ENCODE measurements at regions not wholly inside any gene's neighbourhood (a gene's known extent, or its start where the extent isn't known, plus 50 kb on each side); places are given as distances from the start of the nearest gene placed in this dataset.

DNA sequence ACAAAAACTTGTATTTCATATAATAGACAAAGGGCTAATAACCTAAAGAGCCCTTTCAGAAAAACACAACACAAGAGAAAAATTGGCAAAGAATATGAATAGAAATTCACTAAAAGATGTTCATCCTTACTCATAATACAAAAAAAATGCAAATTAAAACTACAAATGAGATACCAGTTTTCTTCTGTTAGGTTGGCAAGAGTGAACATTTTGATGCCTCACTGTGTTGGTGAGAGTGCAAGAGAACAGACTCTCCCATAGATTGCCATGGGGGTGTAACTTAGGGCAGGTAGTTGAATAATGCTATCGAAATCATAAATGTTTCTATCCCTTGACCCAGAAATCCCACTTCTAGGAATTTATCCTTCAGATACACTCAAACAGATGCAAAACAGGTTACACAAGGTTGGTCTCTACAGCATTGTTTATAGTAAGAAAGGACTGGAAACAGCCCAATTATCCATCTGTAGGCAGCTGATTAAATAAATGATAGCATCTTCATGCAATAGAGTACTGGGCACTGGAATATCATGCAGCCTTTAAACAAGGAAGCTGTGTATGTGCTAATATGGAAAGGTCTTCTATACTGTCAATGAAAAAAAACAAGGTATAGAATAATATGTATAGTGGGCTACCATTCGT, 146.3 kb downstream of the TLE3 start:
- Histone ChIP-seq H3K27ac (no peak overlapping the region), H3K36me3 (no peaks in the 10 kb centered on the region), H3K4me3 (no peak overlapping the region), H3K27me3 (no peaks in the 10 kb centered on the region), H3K9me3 (replicated peaks) (no peaks in the 10 kb centered on the region), H3K4me1 (no peaks in the 10 kb centered on the region)
- DNase-seq = no peak

DNA sequence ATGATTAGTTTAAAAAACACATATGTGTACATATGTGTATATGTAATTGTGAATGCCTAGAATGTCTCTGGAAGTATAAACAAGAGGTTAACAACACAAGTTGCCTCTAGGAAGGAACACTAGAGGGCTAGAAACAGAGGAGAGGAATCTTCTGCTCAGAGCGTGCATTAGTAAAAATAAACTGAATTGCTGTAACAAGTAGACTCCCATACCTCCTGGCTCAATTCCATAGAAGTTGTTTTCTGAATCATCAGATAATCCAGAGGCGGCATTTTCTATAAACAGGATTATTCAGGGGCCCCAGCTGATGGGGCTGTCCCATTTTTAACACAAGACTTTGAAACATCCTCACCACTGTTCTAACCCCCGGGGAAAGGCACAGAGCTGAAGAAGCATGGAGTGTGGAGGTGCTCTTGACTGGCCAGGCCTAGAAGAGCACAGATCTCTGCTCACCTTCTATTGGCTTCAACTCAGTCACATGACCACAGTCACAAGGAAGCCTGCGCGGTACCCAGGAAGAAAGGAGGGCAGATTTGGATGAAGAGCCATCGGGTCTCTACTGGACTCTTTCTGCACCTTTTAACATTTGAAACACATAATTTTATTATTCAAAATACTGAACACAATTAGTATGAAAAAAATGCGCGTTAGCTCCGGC, 145.7 kb downstream of the TLE3 start:
- DNase-seq = peak; percentile 24 to 44
- Histone ChIP-seq H3K9me3 (replicated peaks) (no peaks in the 10 kb centered on the region), H3K27me3 (no peaks in the 10 kb centered on the region), H3K4me3 (no peak overlapping the region), H3K36me3 (no peaks in the 10 kb centered on the region), H3K4me1 (no peaks in the 10 kb centered on the region), H3K27ac (no peak overlapping the region)

DNA sequence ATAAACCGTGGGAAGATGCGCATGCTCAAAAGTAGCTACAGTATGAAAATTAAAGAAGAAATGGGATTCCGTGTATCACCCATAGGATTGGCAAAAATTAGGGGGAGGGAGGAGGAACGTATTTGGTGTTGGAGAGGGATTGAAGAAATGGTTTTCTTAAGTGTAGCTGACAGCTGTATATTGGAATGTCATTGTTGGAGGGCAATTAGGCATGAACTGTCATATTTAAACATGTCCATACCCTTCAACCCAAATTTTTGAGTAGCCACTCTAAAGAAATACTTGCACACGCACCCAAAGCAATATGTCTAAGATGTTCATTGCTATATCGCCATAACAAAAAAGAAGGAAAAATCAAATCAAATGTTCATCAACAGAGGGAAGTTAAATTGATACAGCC, 144.7 kb downstream of the TLE3 start:
- no peak for DNase-seq
- Histone ChIP-seq H3K27me3 (no peaks in the 10 kb centered on the region), H3K4me3 (no peak overlapping the region), H3K36me3 (no peaks in the 10 kb centered on the region), H3K4me1 (no peaks in the 10 kb centered on the region), H3K27ac (no peak overlapping the region), H3K9me3 (replicated peaks) (no peaks in the 10 kb centered on the region)

GRCh38 chr15:69953816-69954215, 143.9 kb downstream of the TLE3 start:
- Histone ChIP-seq H3K9me3 (replicated peaks) (no peaks in the 10 kb centered on the region), H3K27ac (no peak overlapping the region), H3K27me3 (no peaks in the 10 kb centered on the region), H3K4me3 (no peak overlapping the region), H3K4me1 (no peaks in the 10 kb centered on the region), H3K36me3 (no peaks in the 10 kb centered on the region)
- no peak for DNase-seq

- Histone ChIP-seq H3K27ac (no peak overlapping the region), H3K27me3 (no peaks in the 10 kb centered on the region), H3K4me1 (no peaks in the 10 kb centered on the region), H3K9me3 (replicated peaks) (0 out of 2 replicates have a peak, but pooled peaks cover 1% of the 10 kb centered on the region), H3K4me3 (no peak overlapping the region), H3K36me3 (no peaks in the 10 kb centered on the region)
- no peak for DNase-seq
Measured at GRCh38 chr15:69954666-69955065, 143.1 kb downstream of the TLE3 start.

DNA sequence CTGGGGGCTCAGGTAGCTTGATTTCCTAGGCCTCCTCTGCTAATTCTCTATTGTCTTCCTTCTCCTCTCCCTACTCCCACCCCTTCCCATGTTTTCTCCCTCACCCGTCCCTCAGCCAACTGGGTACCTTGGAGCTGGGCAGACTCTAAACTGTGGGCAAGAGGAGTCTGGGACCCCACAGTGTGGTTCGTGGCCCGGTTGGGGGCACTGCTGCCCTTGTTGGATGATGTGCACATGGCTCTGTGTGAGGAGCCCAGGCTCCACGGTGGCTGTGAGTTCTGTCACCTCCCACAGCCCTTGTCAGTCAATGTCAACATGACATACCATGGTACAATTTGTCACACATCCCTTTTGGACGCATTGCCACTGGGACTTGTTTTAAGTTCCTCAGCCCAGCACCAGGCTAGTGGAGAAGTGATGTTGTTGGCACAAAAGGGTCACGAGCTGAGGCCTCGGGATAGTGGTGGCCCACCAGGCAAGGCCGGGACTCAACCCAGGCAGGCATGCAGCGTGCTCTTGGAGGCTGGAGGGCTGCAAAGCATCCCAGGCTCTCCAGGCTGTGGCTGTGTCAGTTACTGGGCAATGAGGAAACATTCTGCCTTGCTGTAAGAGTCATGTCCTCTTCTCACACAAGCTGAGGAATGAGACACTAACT, 142.3 kb downstream of the TLE3 start:
- Histone ChIP-seq H3K9me3 (replicated peaks) (0 out of 2 replicates have a peak, but pooled peaks cover 4% of the 10 kb centered on the region), H3K36me3 (no peaks in the 10 kb centered on the region), H3K27me3 (no peaks in the 10 kb centered on the region), H3K4me3 (no peak overlapping the region), H3K4me1 (no peaks in the 10 kb centered on the region), H3K27ac (no peak overlapping the region)
- no peak for DNase-seq

DNA sequence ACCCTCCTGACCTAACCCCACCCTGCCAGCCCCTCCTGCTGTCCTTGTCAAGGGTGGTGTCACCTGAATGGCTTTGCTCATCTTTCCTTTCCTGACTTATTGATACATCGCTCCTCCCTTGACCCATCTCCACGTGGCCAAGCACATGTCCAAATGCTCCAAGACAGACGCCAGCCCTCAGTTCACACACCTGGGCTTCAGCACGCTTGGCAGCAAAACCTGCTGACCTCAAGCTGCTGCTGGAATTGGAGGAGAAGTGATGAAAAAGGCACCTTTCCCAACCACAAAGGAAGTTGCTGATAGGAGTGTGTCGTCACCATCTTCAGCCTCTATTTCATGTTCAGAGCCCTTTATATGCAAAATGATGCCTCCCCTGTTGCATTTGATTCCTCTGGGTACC, 141.3 kb downstream of the TLE3 start:
- Histone ChIP-seq H3K27me3 (no peaks in the 10 kb centered on the region), H3K9me3 (replicated peaks) (0 out of 2 replicates have a peak, but pooled peaks cover 4% of the 10 kb centered on the region), H3K27ac (no peak overlapping the region), H3K36me3 (no peaks in the 10 kb centered on the region), H3K4me3 (no peak overlapping the region), H3K4me1 (no peaks in the 10 kb centered on the region)
- DNase-seq = no peak

- no peak for DNase-seq
- Histone ChIP-seq H3K36me3 (no peaks in the 10 kb centered on the region), H3K4me3 (no peak overlapping the region), H3K27me3 (no peaks in the 10 kb centered on the region), H3K9me3 (replicated peaks) (0 out of 2 replicates have a peak, but pooled peaks cover 4% of the 10 kb centered on the region), H3K27ac (no peak overlapping the region), H3K4me1 (no peaks in the 10 kb centered on the region)
Measured at GRCh38 chr15:69957175-69957574, 140.5 kb downstream of the TLE3 start.

DNA sequence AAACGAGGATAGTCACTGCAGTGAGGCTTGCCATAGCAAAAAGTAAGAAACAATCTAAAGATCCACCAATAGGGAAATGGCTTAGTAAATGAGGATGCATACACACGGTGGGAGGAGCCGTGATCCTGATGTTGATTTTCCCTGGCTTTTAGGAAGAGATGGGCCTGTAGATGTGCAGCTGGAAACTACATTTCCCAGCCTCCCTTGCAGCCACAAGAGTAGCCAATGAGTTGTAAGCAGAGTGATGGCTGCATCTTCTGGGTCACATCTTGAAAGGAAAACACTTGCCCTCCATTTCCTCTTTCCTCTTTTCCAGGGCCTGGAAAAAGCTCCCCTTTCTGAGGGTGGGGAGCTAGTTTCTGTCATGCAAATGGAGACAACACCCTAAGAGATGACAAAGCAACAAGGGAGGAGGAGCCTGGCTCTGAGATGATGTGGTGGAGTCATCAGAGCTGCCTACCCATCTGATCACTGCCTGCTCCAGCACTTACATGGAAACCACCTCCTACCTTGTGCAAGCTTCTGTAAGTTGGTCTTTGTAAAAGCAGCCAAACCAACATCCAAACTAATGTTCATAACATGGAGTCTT, 139.1 kb downstream of the TLE3 start:
- H3K4me1 ChIP-seq = no peaks in the 10 kb centered on the region
- no peaks in the 10 kb centered on the region for H3K27me3 ChIP-seq
- 0 out of 2 replicates have a peak, but pooled peaks cover 4% of the 10 kb centered on the region for H3K9me3 ChIP-seq (replicated peaks)
- H3K27ac ChIP-seq = no peak overlapping the region
- peak in 1 of 2 experiments; percentile 35 for DNase-seq
- H3K4me3 ChIP-seq = no peak overlapping the region
- H3K36me3 ChIP-seq = no peaks in the 10 kb centered on the region

DNA sequence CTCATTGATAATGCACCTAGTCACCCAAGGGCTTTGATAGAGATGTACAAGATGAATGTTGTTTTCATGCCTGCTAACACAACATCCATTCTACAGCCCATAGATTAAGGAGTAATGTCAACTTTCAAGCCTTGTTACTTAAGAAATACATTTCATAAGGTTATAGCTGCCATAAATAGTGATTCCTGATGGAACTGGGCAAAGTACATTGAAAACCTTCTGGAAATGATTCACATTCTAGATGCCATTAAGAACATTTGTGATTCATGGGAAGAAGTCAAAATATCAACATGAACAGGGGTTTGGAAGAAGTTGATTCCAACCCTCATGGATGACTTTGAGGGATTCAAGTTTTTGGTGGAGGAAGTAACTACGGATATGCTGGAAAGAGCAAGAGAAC, 135.2 kb downstream of the TLE3 start:
- H3K9me3 ChIP-seq (replicated peaks) = 0 out of 2 replicates have a peak, but pooled peaks cover 4% of the 10 kb centered on the region
- no peak overlapping the region for H3K4me3 ChIP-seq
- no peaks in the 10 kb centered on the region for H3K4me1 ChIP-seq
- no peaks in the 10 kb centered on the region for H3K36me3 ChIP-seq
- no peaks in the 10 kb centered on the region for H3K27me3 ChIP-seq
- no peak overlapping the region for H3K27ac ChIP-seq
- DNase-seq = no peak

GRCh38 chr15:69963385-69963784, 134.3 kb downstream of the TLE3 start:
- DNase-seq = no peak
- no peak overlapping the region for H3K4me3 ChIP-seq
- no peaks in the 10 kb centered on the region for H3K36me3 ChIP-seq
- H3K4me1 ChIP-seq = no peaks in the 10 kb centered on the region
- H3K27me3 ChIP-seq = no peaks in the 10 kb centered on the region
- 0 out of 2 replicates have a peak, but pooled peaks cover 4% of the 10 kb centered on the region for H3K9me3 ChIP-seq (replicated peaks)
- no peak overlapping the region for H3K27ac ChIP-seq

DNA sequence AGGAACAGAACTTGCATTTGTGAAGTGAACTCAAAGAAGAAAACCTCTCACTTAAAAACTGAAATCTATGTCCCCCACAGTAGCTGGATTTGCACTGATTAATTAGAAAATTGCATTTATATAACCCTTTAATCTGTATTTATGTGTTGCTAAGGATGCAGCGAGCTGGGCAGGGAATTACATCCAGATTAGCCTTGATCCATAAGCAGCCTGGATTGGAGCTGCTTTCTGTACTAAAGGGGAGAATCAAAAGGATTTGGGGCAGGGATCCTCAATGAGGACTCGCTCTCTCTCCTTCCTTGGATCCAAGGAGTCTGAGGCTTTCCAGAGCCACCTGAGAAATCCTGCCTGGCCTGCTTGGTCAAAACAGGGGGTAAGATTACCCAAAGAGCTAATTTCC, 125.9 kb downstream of the TLE3 start:
- no peak for DNase-seq
- Histone ChIP-seq H3K4me1 (peaks cover 10% of the 10 kb centered on the region; the same call in 1 of the 2 replicates), H3K27me3 (no peaks in the 10 kb centered on the region), H3K4me3 (no peak overlapping the region), H3K9me3 (replicated peaks) (no peaks in the 10 kb centered on the region), H3K36me3 (no peaks in the 10 kb centered on the region), H3K27ac (no peak overlapping the region)

GRCh38 chr15:69972436-69972835, 125.3 kb downstream of the TLE3 start:
- no peak overlapping the region for H3K4me3 ChIP-seq
- H3K36me3 ChIP-seq = no peaks in the 10 kb centered on the region
- no peak overlapping the region for H3K27ac ChIP-seq
- H3K4me1 ChIP-seq = peaks cover 10% of the 10 kb centered on the region; the same call in 1 of the 2 replicates
- no peak for DNase-seq
- no peaks in the 10 kb centered on the region for H3K9me3 ChIP-seq (replicated peaks)
- H3K27me3 ChIP-seq = no peaks in the 10 kb centered on the region

DNA sequence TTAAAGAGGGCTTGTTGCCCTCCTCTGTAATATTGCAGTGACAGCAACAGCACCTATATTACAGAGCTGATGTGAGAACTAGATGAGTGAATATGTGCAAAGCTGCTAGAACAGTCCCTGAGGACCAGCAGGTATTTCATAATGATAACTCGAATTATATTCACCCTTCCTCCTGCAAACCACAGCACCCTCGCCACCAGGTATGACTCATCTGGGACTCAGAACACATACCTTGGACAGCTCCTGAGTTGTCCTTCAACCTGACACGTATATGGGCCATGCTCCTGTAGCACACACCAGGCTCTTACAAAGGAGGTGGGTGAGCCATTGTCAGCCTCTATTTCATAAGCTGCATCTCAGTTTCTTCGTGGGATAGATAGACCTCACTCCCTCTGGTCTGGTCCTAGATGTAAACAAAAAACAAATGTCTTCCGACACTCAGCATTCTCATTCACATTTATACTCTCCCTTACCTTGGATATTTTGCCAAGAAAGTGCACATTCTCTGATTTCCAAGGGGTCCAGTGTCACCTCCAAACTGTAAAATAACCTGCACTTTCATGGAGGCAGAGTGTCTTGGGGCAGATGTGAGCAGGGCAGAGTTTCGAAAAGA, 124.5 kb downstream of the TLE3 start:
- no peaks in the 10 kb centered on the region for H3K27me3 ChIP-seq
- DNase-seq = peak; percentile 49 to 72
- no peaks in the 10 kb centered on the region for H3K9me3 ChIP-seq (replicated peaks)

More for the DNA sequence above, 124.5 kb downstream of the TLE3 start:
- Histone ChIP-seq H3K27ac (no peak overlapping the region), H3K4me3 (no peak overlapping the region), H3K4me1 (peaks cover 10% of the 10 kb centered on the region; the same call in 1 of the 2 replicates), H3K36me3 (no peaks in the 10 kb centered on the region)
